ENCODE measurements at regions not wholly inside any gene's neighbourhood (a gene's known extent, or its start where the extent isn't known, plus 50 kb on each side); places are given as distances from the start of the nearest gene placed in this dataset.

GRCh38 chr12:46908236-46908935 is 82.6 kb upstream of the SLC38A4 start:
- WGBS, 2 donors, result 67 to 70% methylated on average over 2 of the region's 2 CpGs
- no peak for DNase-seq (ENCODE audit: low spot score in 2 of 2)
- no peak overlapping the region for H3K4me3 ChIP-seq (ENCODE audit: low read depth, poor library complexity, severe bottlenecking)
- no peak for TF ChIP-seq CTCF (IDR thresholded peaks at IDR 0.05)
- TF ChIP-seq POLR2A (IDR thresholded peaks at IDR 0.05), result no peak
- intact Hi-C loops (cut with DNase I; ENCODE audit: low total_unique reads), result no loop called here

GRCh38 chr12:46908936-46909635 is 83.3 kb upstream of the SLC38A4 start:
- intact Hi-C loops (cut with DNase I; ENCODE audit: low total_unique reads), result no loop called here
- DNase-seq (ENCODE audit: low spot score in 2 of 2), result no peak
- 51 to 53% methylated on average over 6 of the region's 6 CpGs for WGBS, 2 donors
- TF ChIP-seq POLR2A (IDR thresholded peaks at IDR 0.05) (no peak), CTCF (IDR thresholded peaks at IDR 0.05) (no peak)
- H3K4me3 ChIP-seq (ENCODE audit: low read depth, poor library complexity, severe bottlenecking), result no peak overlapping the region

- WGBS, 2 donors, result 77 to 91% methylated on average over 1 of the region's 1 CpG
- no peak for DNase-seq (ENCODE audit: low spot score in 2 of 2)
- intact Hi-C loops (cut with DNase I; ENCODE audit: low total_unique reads), result no loop called here
- H3K4me3 ChIP-seq (ENCODE audit: low read depth, poor library complexity, severe bottlenecking), result no peak overlapping the region
- TF ChIP-seq POLR2A (IDR thresholded peaks at IDR 0.05), result no peak
- no peak for TF ChIP-seq CTCF (IDR thresholded peaks at IDR 0.05)
These were observed 85.0 kb upstream of the SLC38A4 start for GRCh38 chr12:46910830-46911229.

GRCh38 chr12:46914336-46914735 is 88.5 kb upstream of the SLC38A4 start:
- no peak for TF ChIP-seq CTCF (IDR thresholded peaks at IDR 0.05)
- TF ChIP-seq POLR2A (IDR thresholded peaks at IDR 0.05), result no peak
- no peak for DNase-seq (ENCODE audit: low spot score in 2 of 2)
- intact Hi-C loops (cut with DNase I; ENCODE audit: low total_unique reads), result no loop called here
- 83 to 93% methylated on average over 5 of the region's 5 CpGs for WGBS, 2 donors
- no peak overlapping the region for H3K4me3 ChIP-seq (ENCODE audit: low read depth, poor library complexity, severe bottlenecking)

GRCh38 chr12:46915082-46915481 is 89.3 kb upstream of the SLC38A4 start:
- 49 to 58% methylated on average over 2 of the region's 2 CpGs for WGBS, 2 donors
- peak; percentile 65 to 86 for DNase-seq (ENCODE audit: low spot score in 2 of 2)
- intact Hi-C loops (cut with DNase I; ENCODE audit: low total_unique reads), result no loop called here
- H3K4me3 ChIP-seq (ENCODE audit: low read depth, poor library complexity, severe bottlenecking), result no peak overlapping the region
- TF ChIP-seq CTCF (IDR thresholded peaks at IDR 0.05), result no peak
- TF ChIP-seq POLR2A (IDR thresholded peaks at IDR 0.05), result no peak
